ENCODE measurements at regions not wholly inside any gene's neighbourhood (a gene's known extent, or its start where the extent isn't known, plus 50 kb on each side); places are given as distances from the start of the nearest gene placed in this dataset.

DNA sequence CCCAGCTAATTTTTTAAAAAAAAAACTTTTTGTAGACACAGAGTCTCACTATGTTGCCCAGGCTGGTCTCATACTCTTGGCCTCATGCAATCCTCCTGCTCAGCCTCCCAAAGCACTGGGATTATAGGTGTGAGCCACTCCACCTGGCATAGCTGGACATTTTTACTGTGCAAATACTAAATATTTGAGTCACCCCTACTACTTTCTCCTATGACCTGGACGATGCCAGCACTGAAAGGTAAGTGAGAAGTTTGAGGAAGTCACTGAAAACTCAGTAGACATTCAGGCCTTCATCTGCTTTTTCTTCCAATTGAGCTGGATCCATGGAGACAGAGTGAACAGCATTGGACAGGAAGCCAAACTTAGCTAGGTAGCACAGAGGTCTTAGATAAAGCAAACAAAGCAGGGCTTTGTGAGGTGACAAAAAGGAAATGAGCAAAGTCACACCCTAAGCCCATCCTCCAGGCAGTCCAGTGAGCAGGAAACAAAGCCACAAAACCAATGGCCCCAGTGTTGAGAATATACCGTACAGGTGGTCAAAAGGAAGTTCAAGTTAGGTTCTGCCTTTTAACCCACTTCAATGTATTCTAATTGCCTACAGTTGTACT is 192.6 kb upstream of the RASA1 start:
- no peak overlapping the region for H3K23ac ChIP-seq (ENCODE audit: low read depth, low read length, poor library complexity)
- peaks cover 0 to 4% of the 10 kb centered on the region in 2 donors for H3K4me1 ChIP-seq (ENCODE audit: control insufficient read depth in 2 of 2, insufficient read depth in 1 of 2, low read depth in 1 of 2, low read length in 2 of 2)
- no peak overlapping the region for H3K14ac ChIP-seq (ENCODE audit: low read length)
- no peak overlapping the region for H3K9ac ChIP-seq (ENCODE audit: low read depth, low read length, poor library complexity)
- no peak overlapping the region for H3K18ac ChIP-seq (ENCODE audit: low read length)
- no peak overlapping the region for H2BK15ac ChIP-seq (ENCODE audit: low read length)
- H4K8ac ChIP-seq (ENCODE audit: low read depth, low read length), result no peak overlapping the region
- H3K79me1 ChIP-seq (ENCODE audit: low read depth, low read length), result no peaks in the 10 kb centered on the region
- H2BK120ac ChIP-seq (ENCODE audit: low read depth, low read length), result no peak overlapping the region
- H3K9me3 ChIP-seq (replicated peaks in 1 of 2; ENCODE audit: control insufficient read depth in 2 of 2, insufficient read depth in 1 of 2, low read depth in 1 of 2, low read length in 2 of 2), result no peaks in the 10 kb centered on the region
- H3K4ac ChIP-seq (ENCODE audit: low read length), result no peak overlapping the region
- H3K4me3 ChIP-seq (ENCODE audit: low read length in 2 of 2), result no peak overlapping the region
- H3K4me2 ChIP-seq (ENCODE audit: insufficient read depth, low read length, poor library complexity, severe bottlenecking), result no peak overlapping the region
- H3K36me3 ChIP-seq (replicated peaks in 1 of 2; ENCODE audit: control insufficient read depth in 2 of 2, insufficient read depth in 2 of 2, low read length in 2 of 2), result no peaks in the 10 kb centered on the region
- no peak overlapping the region for H4K91ac ChIP-seq (ENCODE audit: low read depth, low read length, poor library complexity)
- no peak overlapping the region for H2AK5ac ChIP-seq (ENCODE audit: low read depth, low read length)
- H2BK5ac ChIP-seq (ENCODE audit: low read length), result no peak overlapping the region
- no CpG with 5 or more reads among the region's 2 CpGs for WGBS, 2 donors (ENCODE audit: extremely low coverage in 2 of 2, insufficient read length in 2 of 2, insufficient replicate concordance in 1 of 2)
- H2BK12ac ChIP-seq (ENCODE audit: low read length), result no peak overlapping the region
- H3K27me3 ChIP-seq (ENCODE audit: control insufficient read depth in 3 of 3, insufficient read depth in 3 of 3, low read depth in 1 of 3, low read length in 3 of 3), result no peaks in the 10 kb centered on the region
- H2AFZ ChIP-seq (ENCODE audit: low read length), result no peak overlapping the region
- no peak for DNase-seq (ENCODE audit: low spot score)
- no peak overlapping the region for H3K27ac ChIP-seq (replicated peaks; ENCODE audit: low read length)

DNA sequence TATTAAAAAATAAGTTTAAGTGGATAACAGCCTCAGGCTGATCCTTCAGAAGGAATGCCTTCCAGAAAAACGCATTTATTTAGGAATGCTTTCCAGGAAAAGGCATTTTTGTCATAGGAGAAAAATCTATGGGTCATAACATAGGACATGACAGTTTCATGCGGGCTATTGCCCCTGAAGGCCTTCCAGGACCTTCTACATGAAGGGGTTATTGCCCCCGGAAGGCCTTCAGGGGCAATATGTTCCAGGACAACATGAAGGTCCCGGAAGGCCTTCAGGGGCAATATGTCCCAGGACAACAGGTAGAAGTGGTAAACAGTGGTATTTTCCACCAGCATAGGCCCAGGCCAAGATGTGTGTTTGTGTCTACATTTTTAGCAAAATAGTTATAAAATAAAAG is 191.3 kb upstream of the RASA1 start:
- Histone ChIP-seq H4K91ac (ENCODE audit: low read depth, low read length, poor library complexity) (no peak overlapping the region), H2BK15ac (ENCODE audit: low read length) (no peak overlapping the region), H3K14ac (ENCODE audit: low read length) (no peak overlapping the region), H3K4me3 (ENCODE audit: low read length in 2 of 2) (no peak overlapping the region), H3K4ac (ENCODE audit: low read length) (no peak overlapping the region), H4K8ac (ENCODE audit: low read depth, low read length) (no peak overlapping the region), H3K4me2 (ENCODE audit: insufficient read depth, low read length, poor library complexity, severe bottlenecking) (no peak overlapping the region), H3K9me3 (replicated peaks in 1 of 2; ENCODE audit: control insufficient read depth in 2 of 2, insufficient read depth in 1 of 2, low read depth in 1 of 2, low read length in 2 of 2) (no peaks in the 10 kb centered on the region), H3K23ac (ENCODE audit: low read depth, low read length, poor library complexity) (no peak overlapping the region), H2AK5ac (ENCODE audit: low read depth, low read length) (no peak overlapping the region), H3K36me3 (replicated peaks in 1 of 2; ENCODE audit: control insufficient read depth in 2 of 2, insufficient read depth in 2 of 2, low read length in 2 of 2) (no peaks in the 10 kb centered on the region), H3K18ac (ENCODE audit: low read length) (no peak overlapping the region), H2BK120ac (ENCODE audit: low read depth, low read length) (no peak overlapping the region), H2BK12ac (ENCODE audit: low read length) (no peak overlapping the region), H3K4me1 (ENCODE audit: control insufficient read depth in 2 of 2, insufficient read depth in 1 of 2, low read depth in 1 of 2, low read length in 2 of 2) (peaks cover 0 to 4% of the 10 kb centered on the region in 2 donors), H2BK5ac (ENCODE audit: low read length) (no peak overlapping the region), H3K9ac (ENCODE audit: low read depth, low read length, poor library complexity) (no peak overlapping the region), H3K27me3 (ENCODE audit: control insufficient read depth in 3 of 3, insufficient read depth in 3 of 3, low read depth in 1 of 3, low read length in 3 of 3) (no peaks in the 10 kb centered on the region), H2AFZ (ENCODE audit: low read length) (no peak overlapping the region), H3K27ac (replicated peaks; ENCODE audit: low read length) (no peak overlapping the region), H3K79me1 (ENCODE audit: low read depth, low read length) (no peaks in the 10 kb centered on the region)
- no CpG with 5 or more reads among the region's 4 CpGs for WGBS, 2 donors (ENCODE audit: extremely low coverage in 2 of 2, insufficient read length in 2 of 2, insufficient replicate concordance in 1 of 2)
- DNase-seq (ENCODE audit: low spot score), result no peak

DNA sequence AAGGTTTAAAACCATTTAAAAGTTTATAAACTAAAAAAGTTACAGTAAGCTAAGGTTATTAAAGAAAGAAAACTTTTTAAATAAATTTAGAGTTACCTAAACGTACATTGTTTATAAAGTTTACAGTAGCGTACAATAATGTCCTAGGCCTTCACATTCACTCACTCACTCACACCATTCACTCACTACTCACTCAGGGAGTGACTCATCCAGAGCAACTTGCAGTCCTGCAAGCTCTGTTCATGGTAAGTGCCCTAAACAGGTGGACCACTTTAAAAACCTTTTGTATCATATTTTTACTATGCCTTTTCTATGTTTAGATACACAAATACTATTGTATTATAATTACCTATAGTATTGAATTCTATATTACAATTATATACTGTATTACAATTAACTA is 190.8 kb upstream of the RASA1 start:
- WGBS, 2 donors (ENCODE audit: extremely low coverage in 2 of 2, insufficient read length in 2 of 2, insufficient replicate concordance in 1 of 2), result no CpG with 5 or more reads among the region's 2 CpGs
- H3K4me3 ChIP-seq (ENCODE audit: low read length in 2 of 2), result no peak overlapping the region
- H3K4ac ChIP-seq (ENCODE audit: low read length), result no peak overlapping the region
- no peak overlapping the region for H2BK15ac ChIP-seq (ENCODE audit: low read length)
- peaks cover 0 to 4% of the 10 kb centered on the region in 2 donors for H3K4me1 ChIP-seq (ENCODE audit: control insufficient read depth in 2 of 2, insufficient read depth in 1 of 2, low read depth in 1 of 2, low read length in 2 of 2)
- H3K9me3 ChIP-seq (replicated peaks in 1 of 2; ENCODE audit: control insufficient read depth in 2 of 2, insufficient read depth in 1 of 2, low read depth in 1 of 2, low read length in 2 of 2), result no peaks in the 10 kb centered on the region
- no peak overlapping the region for H2AFZ ChIP-seq (ENCODE audit: low read length)
- no peak overlapping the region for H3K27ac ChIP-seq (replicated peaks; ENCODE audit: low read length)
- H2BK5ac ChIP-seq (ENCODE audit: low read length), result no peak overlapping the region
- no peak overlapping the region for H3K18ac ChIP-seq (ENCODE audit: low read length)
- no peak overlapping the region for H4K91ac ChIP-seq (ENCODE audit: low read depth, low read length, poor library complexity)
- no peak overlapping the region for H3K4me2 ChIP-seq (ENCODE audit: insufficient read depth, low read length, poor library complexity, severe bottlenecking)
- H2AK5ac ChIP-seq (ENCODE audit: low read depth, low read length), result no peak overlapping the region
- no peak overlapping the region for H2BK120ac ChIP-seq (ENCODE audit: low read depth, low read length)
- H4K8ac ChIP-seq (ENCODE audit: low read depth, low read length), result no peak overlapping the region
- no peak overlapping the region for H3K9ac ChIP-seq (ENCODE audit: low read depth, low read length, poor library complexity)
- no peak overlapping the region for H3K23ac ChIP-seq (ENCODE audit: low read depth, low read length, poor library complexity)
- no peaks in the 10 kb centered on the region for H3K36me3 ChIP-seq (replicated peaks in 1 of 2; ENCODE audit: control insufficient read depth in 2 of 2, insufficient read depth in 2 of 2, low read length in 2 of 2)
- H3K79me1 ChIP-seq (ENCODE audit: low read depth, low read length), result no peaks in the 10 kb centered on the region
- no peak overlapping the region for H3K14ac ChIP-seq (ENCODE audit: low read length)
- H2BK12ac ChIP-seq (ENCODE audit: low read length), result no peak overlapping the region
- DNase-seq (ENCODE audit: low spot score), result no peak
- H3K27me3 ChIP-seq (ENCODE audit: control insufficient read depth in 3 of 3, insufficient read depth in 3 of 3, low read depth in 1 of 3, low read length in 3 of 3), result no peaks in the 10 kb centered on the region

DNA sequence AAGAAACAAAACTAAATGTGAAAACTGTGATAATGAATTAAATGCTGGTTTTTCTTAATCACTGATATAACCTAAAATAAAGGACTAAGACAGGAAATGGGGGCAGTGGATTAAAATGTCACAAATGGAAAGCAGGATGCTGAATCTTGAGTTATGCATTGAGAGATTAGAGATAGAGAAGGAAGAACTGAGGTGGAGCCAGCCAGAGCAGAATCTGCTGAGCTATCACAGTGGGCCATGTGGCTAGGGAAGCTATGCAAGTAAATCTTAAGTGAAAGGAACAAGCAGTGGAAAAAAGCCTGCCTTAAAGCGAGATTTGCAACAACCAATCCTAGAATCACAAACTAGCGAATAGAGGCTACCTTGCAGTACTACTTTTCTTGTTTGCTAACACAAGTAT is 188.5 kb upstream of the RASA1 start:
- no peak overlapping the region for H2AK5ac ChIP-seq (ENCODE audit: low read depth, low read length)

More for the DNA sequence above, 188.5 kb upstream of the RASA1 start:
- H3K9ac ChIP-seq (ENCODE audit: low read depth, low read length, poor library complexity), result no peak overlapping the region
- H3K36me3 ChIP-seq (replicated peaks in 1 of 2; ENCODE audit: control insufficient read depth in 2 of 2, insufficient read depth in 2 of 2, low read length in 2 of 2), result no peaks in the 10 kb centered on the region
- H3K4me3 ChIP-seq (ENCODE audit: low read length in 2 of 2), result no peak overlapping the region
- H3K18ac ChIP-seq (ENCODE audit: low read length), result no peak overlapping the region
- H4K8ac ChIP-seq (ENCODE audit: low read depth, low read length), result no peak overlapping the region
- no peak overlapping the region for H2AFZ ChIP-seq (ENCODE audit: low read length)
- DNase-seq (ENCODE audit: low spot score), result no peak
- no peak overlapping the region for H3K23ac ChIP-seq (ENCODE audit: low read depth, low read length, poor library complexity)
- H3K79me1 ChIP-seq (ENCODE audit: low read depth, low read length), result no peaks in the 10 kb centered on the region
- peaks cover 0 to 4% of the 10 kb centered on the region in 2 donors for H3K4me1 ChIP-seq (ENCODE audit: control insufficient read depth in 2 of 2, insufficient read depth in 1 of 2, low read depth in 1 of 2, low read length in 2 of 2)
- no peak overlapping the region for H3K4ac ChIP-seq (ENCODE audit: low read length)
- H4K91ac ChIP-seq (ENCODE audit: low read depth, low read length, poor library complexity), result no peak overlapping the region
- no peak overlapping the region for H3K4me2 ChIP-seq (ENCODE audit: insufficient read depth, low read length, poor library complexity, severe bottlenecking)
- H3K9me3 ChIP-seq (replicated peaks in 1 of 2; ENCODE audit: control insufficient read depth in 2 of 2, insufficient read depth in 1 of 2, low read depth in 1 of 2, low read length in 2 of 2), result peaks cover 0 to 3% of the 10 kb centered on the region in 2 donors
- H3K27me3 ChIP-seq (ENCODE audit: control insufficient read depth in 3 of 3, insufficient read depth in 3 of 3, low read depth in 1 of 3, low read length in 3 of 3), result no peaks in the 10 kb centered on the region
- no peak overlapping the region for H2BK120ac ChIP-seq (ENCODE audit: low read depth, low read length)
- no peak overlapping the region for H3K14ac ChIP-seq (ENCODE audit: low read length)
- H2BK5ac ChIP-seq (ENCODE audit: low read length), result no peak overlapping the region
- H2BK12ac ChIP-seq (ENCODE audit: low read length), result no peak overlapping the region
- no CpG with 5 or more reads among the region's 2 CpGs for WGBS, 2 donors (ENCODE audit: extremely low coverage in 2 of 2, insufficient read length in 2 of 2, insufficient replicate concordance in 1 of 2)
- H3K27ac ChIP-seq (replicated peaks; ENCODE audit: low read length), result no peak overlapping the region
- no peak overlapping the region for H2BK15ac ChIP-seq (ENCODE audit: low read length)
